ENCODE measurements at regions not wholly inside any gene's neighbourhood (a gene's known extent, or its start where the extent isn't known, plus 50 kb on each side); places are given as distances from the start of the nearest gene placed in this dataset.

DNA sequence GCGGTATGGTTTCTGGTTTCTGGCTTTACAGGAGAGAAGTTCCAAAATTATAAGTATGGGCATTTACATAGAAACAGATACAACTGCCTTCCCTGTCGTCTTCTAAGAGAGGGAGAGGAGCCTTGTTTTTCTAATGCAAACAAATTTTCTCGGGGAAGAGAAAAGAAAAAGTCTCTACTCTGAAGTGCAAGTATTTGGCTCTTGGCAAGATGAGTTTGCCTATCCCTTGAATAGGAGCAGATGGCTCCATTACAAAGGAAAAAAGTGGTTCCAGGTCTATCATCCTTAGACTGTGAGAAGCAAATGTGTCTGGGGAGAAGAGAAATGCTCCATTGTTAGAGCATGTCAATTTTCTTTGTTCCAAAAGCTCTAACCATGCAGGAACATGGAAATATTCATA lies 455.6 kb downstream of the BUD13 start:
- 74 to 75% methylated on average over 3 of the region's 3 CpGs for WGBS, 2 donors
- Histone ChIP-seq H3K27ac (no peak overlapping the region), H3K4me1 (peaks cover 13 to 16% (median 15%) of the 10 kb centered on the region in 4 donors), H3K36me3 (no peaks in the 10 kb centered on the region), H3K4me3 (no peak overlapping the region), H3K27me3 (no peaks in the 10 kb centered on the region), H3K9me3 (no peaks in the 10 kb centered on the region)
- no peak for TF ChIP-seq CTCF (IDR thresholded peaks at IDR 0.05)
- no peak for TF ChIP-seq POLR2AphosphoS5 (IDR thresholded peaks at IDR 0.05)
- no peak for TF ChIP-seq POLR2A (IDR thresholded peaks at IDR 0.05)
- TF ChIP-seq EP300 (IDR thresholded peaks at IDR 0.05), result no peak
- ATAC-seq (ENCODE audit: low FRiP score in 2 of 2) (no peak), DNase-seq (no peak)

- peak in 1 of 2 donors; percentile 41 for ATAC-seq (ENCODE audit: low FRiP score in 2 of 2)
- Histone ChIP-seq H3K27ac (no peak overlapping the region), H3K4me1 (peaks cover 16 to 18% (median 16%) of the 10 kb centered on the region in 4 donors), H3K27me3 (no peaks in the 10 kb centered on the region), H3K36me3 (no peaks in the 10 kb centered on the region), H3K4me3 (no peak overlapping the region), H3K9me3 (no peaks in the 10 kb centered on the region)
- no peak for TF ChIP-seq POLR2A (IDR thresholded peaks at IDR 0.05)
- TF ChIP-seq CTCF (IDR thresholded peaks at IDR 0.05), result no peak
- TF ChIP-seq EP300 (IDR thresholded peaks at IDR 0.05), result no peak
- TF ChIP-seq POLR2AphosphoS5 (IDR thresholded peaks at IDR 0.05), result no peak
- no peak for DNase-seq
Measured at GRCh38 chr11:116314006-116314405, 458.8 kb downstream of the BUD13 start.

DNA sequence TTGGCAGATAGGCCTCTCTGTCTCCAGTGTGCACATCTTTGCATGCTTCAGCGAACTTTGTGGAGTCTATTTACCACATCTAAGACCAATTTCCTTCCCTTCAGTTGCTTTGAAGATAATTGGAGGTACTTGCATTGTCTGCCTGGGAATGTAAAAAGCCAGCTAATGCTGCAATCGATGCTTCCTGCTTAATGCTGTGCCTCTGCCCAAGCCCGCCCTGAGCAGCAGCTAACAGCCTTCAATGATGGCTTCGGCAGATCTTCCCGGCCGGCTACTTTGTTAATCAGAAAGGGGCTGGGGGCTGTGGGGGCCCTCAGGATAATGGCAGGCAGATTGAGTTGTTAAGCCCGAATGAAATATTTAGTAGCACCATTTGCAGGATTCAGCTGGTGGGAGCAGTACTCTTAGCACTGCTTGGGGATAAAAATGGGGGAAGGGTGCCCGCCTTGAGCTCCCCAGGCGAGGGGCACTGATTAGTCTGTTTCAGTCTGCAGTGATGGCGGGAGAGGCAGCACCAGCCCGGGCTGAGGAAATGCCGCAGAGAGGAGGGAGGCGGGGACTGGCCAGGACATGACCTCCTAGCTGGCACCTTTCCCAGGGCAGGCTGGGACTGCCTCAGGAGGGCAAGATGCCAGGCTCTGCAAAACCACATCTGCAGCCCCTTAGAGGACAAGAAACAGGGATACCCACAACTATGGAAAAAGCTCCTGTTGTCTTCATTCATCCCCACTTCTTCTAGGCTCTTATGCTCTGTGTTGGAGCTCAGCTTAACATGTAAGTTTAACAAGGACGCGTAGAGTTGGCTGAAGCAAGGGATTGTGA lies 460.0 kb downstream of the BUD13 start:
- no peaks in the 10 kb centered on the region for H3K36me3 ChIP-seq
- ATAC-seq (ENCODE audit: low FRiP score in 2 of 2) (peak; percentile 83 to 91), DNase-seq (peak; percentile 68 to 87)
- peaks cover 16 to 18% (median 16%) of the 10 kb centered on the region in 4 donors for H3K4me1 ChIP-seq
- no peaks in the 10 kb centered on the region for H3K27me3 ChIP-seq
- H3K9me3 ChIP-seq, result no peaks in the 10 kb centered on the region
- peak overlapping the region in 3 of 4 donors; percentile 4 to 26 (median 19) for H3K4me3 ChIP-seq
- 17 to 31% methylated on average over 14 to 15 of the region's 15 CpGs for WGBS, 2 donors
- peak overlapping the region in 2 of 4 donors; percentile 45 to 55 for H3K27ac ChIP-seq
- peak in 1 of 2 donors; percentile 32 for TF ChIP-seq POLR2AphosphoS5 (IDR thresholded peaks at IDR 0.05)
- no peak for TF ChIP-seq POLR2A (IDR thresholded peaks at IDR 0.05)

DNA sequence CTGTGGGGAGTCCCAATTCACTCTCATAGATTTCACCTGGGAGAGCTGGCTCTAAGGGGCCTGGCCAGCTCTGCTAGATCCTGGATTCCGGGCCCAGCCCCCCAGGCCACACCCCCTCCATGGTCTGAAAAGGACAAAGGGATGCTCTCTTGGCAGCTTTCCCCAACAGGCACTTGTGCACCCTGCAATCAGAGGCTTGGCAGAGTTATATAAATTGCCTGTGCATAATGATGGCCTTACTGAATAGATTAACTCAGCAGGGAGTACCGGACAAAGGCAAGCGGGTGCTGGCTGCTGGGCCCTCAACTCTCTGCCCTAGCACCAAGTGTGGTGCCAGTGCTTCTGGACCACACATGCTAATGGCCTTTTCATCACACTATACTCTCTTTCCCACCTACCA lies 461.6 kb downstream of the BUD13 start:
- no peak for TF ChIP-seq CTCF (IDR thresholded peaks at IDR 0.05)
- no peak for TF ChIP-seq EP300 (IDR thresholded peaks at IDR 0.05)
- TF ChIP-seq POLR2AphosphoS5 (IDR thresholded peaks at IDR 0.05), result no peak
- TF ChIP-seq POLR2A (IDR thresholded peaks at IDR 0.05), result no peak
- 55 to 70% methylated on average over 3 of the region's 3 CpGs for WGBS, 2 donors
- no peaks in the 10 kb centered on the region for H3K27me3 ChIP-seq

DNA sequence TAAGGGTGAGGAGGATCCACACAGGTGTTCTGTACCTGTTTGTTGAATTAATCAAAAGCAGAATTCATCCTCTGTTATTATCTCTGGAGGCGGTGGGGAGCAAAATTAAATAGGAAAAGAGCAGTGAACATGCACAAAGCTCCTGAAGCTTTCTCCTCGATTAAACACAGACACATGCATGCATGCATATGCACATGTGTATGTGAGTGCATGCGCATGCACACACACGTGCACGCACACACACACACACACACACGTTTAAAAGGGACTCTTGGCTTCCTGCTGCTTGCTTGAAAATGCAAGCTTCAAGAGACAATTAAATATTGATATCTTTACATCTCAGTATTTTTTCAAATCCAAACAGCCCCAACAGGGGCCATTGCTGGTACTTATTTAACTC lies 462.1 kb downstream of the BUD13 start:
- 76 to 87% methylated on average over 6 of the region's 6 CpGs for WGBS, 2 donors
- H3K4me1 ChIP-seq, result peaks cover 16 to 18% (median 16%) of the 10 kb centered on the region in 4 donors
- H3K36me3 ChIP-seq, result no peaks in the 10 kb centered on the region
- H3K4me3 ChIP-seq, result no peak overlapping the region
- no peaks in the 10 kb centered on the region for H3K27me3 ChIP-seq
- no peak for TF ChIP-seq EP300 (IDR thresholded peaks at IDR 0.05)
- TF ChIP-seq POLR2AphosphoS5 (IDR thresholded peaks at IDR 0.05), result no peak
- TF ChIP-seq CTCF (IDR thresholded peaks at IDR 0.05), result no peak
- no peak for TF ChIP-seq POLR2A (IDR thresholded peaks at IDR 0.05)
- no peaks in the 10 kb centered on the region for H3K9me3 ChIP-seq
- H3K27ac ChIP-seq, result no peak overlapping the region
- DNase-seq (no peak), ATAC-seq (ENCODE audit: low FRiP score in 2 of 2) (no peak)

More for the DNA sequence above, 461.6 kb downstream of the BUD13 start:
- no peak overlapping the region for H3K27ac ChIP-seq
- no peak overlapping the region for H3K4me3 ChIP-seq
- ATAC-seq (ENCODE audit: low FRiP score in 2 of 2), result no peak
- DNase-seq, result no peak
- H3K36me3 ChIP-seq, result no peaks in the 10 kb centered on the region
- H3K9me3 ChIP-seq, result no peaks in the 10 kb centered on the region
- peaks cover 16 to 18% (median 16%) of the 10 kb centered on the region in 4 donors for H3K4me1 ChIP-seq
